ENCODE measurements at regions not wholly inside any gene's neighbourhood (a gene's known extent, or its start where the extent isn't known, plus 50 kb on each side); places are given as distances from the start of the nearest gene placed in this dataset.

- FAIRE-seq: no peak
- no TSS peak for BruUV-seq (replicated peaks)
- TF ChIP-seq LCOR (CRISPR knock-in tag; IDR thresholded peaks at IDR 0.05) (no peak), SMC3 (conservative IDR thresholded peaks at IDR 0.05; ENCODE audit: insufficient read depth, low read depth, low read length) (no peak)
- ChIA-PET CTCF (ENCODE audit: low intra/inter-chr PET ratio) (no interaction called here), POLR2A (no interaction called here)
- no peaks in the 10 kb centered on the region for H3K9me3 ChIP-seq (replicated peaks; ENCODE audit: control insufficient read depth, insufficient read depth, low read depth, low read length)
- no peak overlapping the region for H3K9ac ChIP-seq (ENCODE audit: insufficient read depth in 1 of 2, low read depth in 2 of 2, low read length in 2 of 2)
- H3K27me3 ChIP-seq (ENCODE audit: control insufficient read depth in 2 of 2, insufficient read depth in 2 of 2, low read length in 2 of 2): no peaks in the 10 kb centered on the region
- H3K27ac ChIP-seq (ENCODE audit: extremely low read depth, low read depth, low read length): no peak overlapping the region
- H3K4me1 ChIP-seq (replicated peaks in 1 of 2; ENCODE audit: control insufficient read depth in 2 of 2, insufficient read depth in 2 of 2, low read length in 2 of 2): no peaks in the 10 kb centered on the region
- WGBS (ENCODE audit: insufficient coverage, low coverage, missing lambda C conversion rate): 0% methylated on average over 2 of the region's 2 CpGs
- H3K9me1 ChIP-seq (ENCODE audit: control insufficient read depth, insufficient read depth, low read length): no peaks in the 10 kb centered on the region
- H3K79me2 ChIP-seq (ENCODE audit: control insufficient read depth, insufficient read depth, low read length): no peaks in the 10 kb centered on the region
- H4K20me1 ChIP-seq (replicated peaks; ENCODE audit: control insufficient read depth, insufficient read depth, low read length): no peaks in the 10 kb centered on the region
- in situ Hi-C loops (cut with MboI): no loop called here
- DNase-seq (ENCODE audit: extremely low read depth in 1 of 4, low spot score in 3 of 4): no peak
- H2AFZ ChIP-seq (ENCODE audit: low read depth, low read length): no peak overlapping the region
- intact Hi-C loops (cut with micrococcal nuclease): no loop called here
- H3K4me2 ChIP-seq (ENCODE audit: insufficient read depth, low read length): no peak overlapping the region
- H3K4me3 ChIP-seq: no peak overlapping the region
- no peaks in the 10 kb centered on the region for H3K36me3 ChIP-seq (ENCODE audit: control insufficient read depth, insufficient read depth, low read length)
- ATAC-seq: no peak
Measured at GRCh38 chr4:107125496-107125895, 89.4 kb upstream of the DKK2 start.

- no peaks in the 10 kb centered on the region for H3K4me1 ChIP-seq (replicated peaks in 1 of 2; ENCODE audit: control insufficient read depth in 2 of 2, insufficient read depth in 2 of 2, low read length in 2 of 2)
- WGBS (ENCODE audit: insufficient coverage, low coverage, missing lambda C conversion rate): 0% methylated on average over 2 of the region's 2 CpGs
- H3K9me3 ChIP-seq (replicated peaks; ENCODE audit: control insufficient read depth, insufficient read depth, low read depth, low read length): no peaks in the 10 kb centered on the region
- in situ Hi-C loops (cut with MboI) (no loop called here), intact Hi-C loops (cut with micrococcal nuclease) (no loop called here)
- H3K9ac ChIP-seq (ENCODE audit: insufficient read depth in 1 of 2, low read depth in 2 of 2, low read length in 2 of 2): no peak overlapping the region
- H3K36me3 ChIP-seq (ENCODE audit: control insufficient read depth, insufficient read depth, low read length): no peaks in the 10 kb centered on the region
- no peak overlapping the region for H3K4me3 ChIP-seq
- H4K20me1 ChIP-seq (replicated peaks; ENCODE audit: control insufficient read depth, insufficient read depth, low read length): no peaks in the 10 kb centered on the region
- TF ChIP-seq E2F4 (CRISPR knock-in tag; IDR thresholded peaks at IDR 0.05; ENCODE audit: low read depth) (no peak), DLX4 (CRISPR knock-in tag; IDR thresholded peaks at IDR 0.05) (no peak), GATAD2A (IDR thresholded peaks at IDR 0.05) (no peak), POU5F1 (IDR thresholded peaks at IDR 0.05; ENCODE audit: borderline replicate concordance, low read depth, low read length, partially characterized antibody) (no peak), SMAD1 (IDR thresholded peaks at IDR 0.05; ENCODE audit: low read depth, low read length, partially characterized antibody) (no peak), DNMT1 (IDR thresholded peaks at IDR 0.05) (no peak), GTF2A2 (tag; IDR thresholded peaks at IDR 0.05) (no peak), EWSR1 (IDR thresholded peaks at IDR 0.05; ENCODE audit: borderline replicate concordance, low read depth, partially characterized antibody) (no peak), NRF1 (conservative IDR thresholded peaks at IDR 0.05 in 1 of 2, IDR thresholded peaks at IDR 0.05 in 1 of 2) (no peak), ZNF217 (CRISPR knock-in tag; IDR thresholded peaks at IDR 0.05) (no peak), ZNF253 (CRISPR knock-in tag; conservative IDR thresholded peaks at IDR 0.05) (no peak), HEY1 (CRISPR knock-in tag; IDR thresholded peaks at IDR 0.05; ENCODE audit: borderline replicate concordance) (no peak), RAD51 (IDR thresholded peaks at IDR 0.05; ENCODE audit: borderline replicate concordance, low read depth) (no peak)
- H3K79me2 ChIP-seq (ENCODE audit: control insufficient read depth, insufficient read depth, low read length): no peaks in the 10 kb centered on the region
- ATAC-seq (no peak), DNase-seq (ENCODE audit: extremely low read depth in 1 of 4, low spot score in 3 of 4) (no peak), FAIRE-seq (no peak)
- H3K4me2 ChIP-seq (ENCODE audit: insufficient read depth, low read length): no peak overlapping the region
- ChIA-PET CTCF (ENCODE audit: low intra/inter-chr PET ratio) (no interaction called here), POLR2A (no interaction called here)
- no peaks in the 10 kb centered on the region for H3K9me1 ChIP-seq (ENCODE audit: control insufficient read depth, insufficient read depth, low read length)
- H3K27ac ChIP-seq (ENCODE audit: extremely low read depth, low read depth, low read length): no peak overlapping the region
- no peaks in the 10 kb centered on the region for H3K27me3 ChIP-seq (ENCODE audit: control insufficient read depth in 2 of 2, insufficient read depth in 2 of 2, low read length in 2 of 2)
- H2AFZ ChIP-seq (ENCODE audit: low read depth, low read length): no peak overlapping the region
- BruUV-seq (replicated peaks): no TSS peak
Measured at GRCh38 chr4:107122736-107123135, 86.6 kb upstream of the DKK2 start.

Data from K562 (cell line).